ENCODE measurements at regions not wholly inside any gene's neighbourhood (a gene's known extent, or its start where the extent isn't known, plus 50 kb on each side); places are given as distances from the start of the nearest gene placed in this dataset.

DNA sequence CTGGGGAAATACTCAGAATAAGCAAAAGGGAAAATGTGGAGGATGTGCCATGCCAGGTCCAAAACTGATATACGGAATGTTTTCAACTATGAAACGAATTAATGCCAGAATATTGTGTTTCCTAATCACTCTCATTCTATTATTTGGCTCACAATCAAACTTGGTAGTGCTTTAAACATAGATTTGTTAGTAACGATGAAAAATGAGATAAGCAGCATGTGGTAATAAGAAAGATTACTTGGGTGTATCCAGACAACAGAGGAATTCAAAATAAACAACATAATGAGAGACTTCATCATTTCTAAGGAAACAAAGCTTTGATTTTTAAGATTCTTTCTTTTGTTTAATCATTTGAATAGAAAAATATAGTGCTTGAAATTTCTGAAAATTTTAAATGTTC, 237.3 kb downstream of the TACR3 start:
- DNase-seq (ENCODE audit: low spot score): no peak
- H3K4me2 ChIP-seq (ENCODE audit: insufficient read depth, low read length, poor library complexity, severe bottlenecking): no peak overlapping the region
- H3K4me1 ChIP-seq (ENCODE audit: control insufficient read depth in 2 of 2, insufficient read depth in 1 of 2, low read depth in 1 of 2, low read length in 2 of 2): no peaks in the 10 kb centered on the region
- no peak overlapping the region for H2BK5ac ChIP-seq (ENCODE audit: low read length)
- H3K9me3 ChIP-seq (replicated peaks in 1 of 2; ENCODE audit: control insufficient read depth in 2 of 2, insufficient read depth in 1 of 2, low read depth in 1 of 2, low read length in 2 of 2): no peaks in the 10 kb centered on the region
- no peak overlapping the region for H2AK5ac ChIP-seq (ENCODE audit: low read depth, low read length)
- no peak overlapping the region for H2AFZ ChIP-seq (ENCODE audit: low read length)
- H3K27me3 ChIP-seq (ENCODE audit: control insufficient read depth in 3 of 3, insufficient read depth in 3 of 3, low read depth in 1 of 3, low read length in 3 of 3): no peaks in the 10 kb centered on the region
- H4K91ac ChIP-seq (ENCODE audit: low read depth, low read length, poor library complexity): no peak overlapping the region
- no peak overlapping the region for H3K27ac ChIP-seq (replicated peaks; ENCODE audit: low read length)
- no peak overlapping the region for H3K9ac ChIP-seq (ENCODE audit: low read depth, low read length, poor library complexity)
- no peak overlapping the region for H2BK15ac ChIP-seq (ENCODE audit: low read length)
- no peak overlapping the region for H3K23ac ChIP-seq (ENCODE audit: low read depth, low read length, poor library complexity)
- H4K8ac ChIP-seq (ENCODE audit: low read depth, low read length): no peak overlapping the region
- no peak overlapping the region for H3K4ac ChIP-seq (ENCODE audit: low read length)
- no peak overlapping the region for H3K14ac ChIP-seq (ENCODE audit: low read length)
- H2BK120ac ChIP-seq (ENCODE audit: low read depth, low read length): no peak overlapping the region
- H3K36me3 ChIP-seq (replicated peaks in 1 of 2; ENCODE audit: control insufficient read depth in 2 of 2, insufficient read depth in 2 of 2, low read length in 2 of 2): no peaks in the 10 kb centered on the region
- no peaks in the 10 kb centered on the region for H3K79me1 ChIP-seq (ENCODE audit: low read depth, low read length)
- H3K4me3 ChIP-seq (ENCODE audit: low read length in 2 of 2): no peak overlapping the region
- no peak overlapping the region for H3K18ac ChIP-seq (ENCODE audit: low read length)
- no peak overlapping the region for H2BK12ac ChIP-seq (ENCODE audit: low read length)
- no CpG with 5 or more reads among the region's 3 CpGs for WGBS, 2 donors (ENCODE audit: extremely low coverage in 2 of 2, insufficient read length in 2 of 2, insufficient replicate concordance in 1 of 2)

DNA sequence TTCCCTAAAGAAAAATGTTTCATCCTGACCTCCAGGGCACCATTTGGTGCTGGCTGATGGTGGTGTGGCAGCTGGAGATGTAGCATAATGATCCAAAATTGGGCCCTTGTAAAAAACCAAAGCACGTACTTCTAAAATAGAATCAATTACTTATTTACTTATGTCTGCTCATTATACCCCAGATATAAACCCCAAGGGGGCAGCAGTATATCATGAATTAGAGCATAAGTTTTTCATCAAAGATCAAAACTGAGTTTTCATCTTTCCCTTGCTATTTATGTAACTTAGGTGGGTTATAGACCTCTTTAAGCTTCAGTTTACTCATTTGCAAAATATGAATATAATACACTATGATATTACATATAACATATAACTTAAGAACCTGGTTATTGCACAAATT, 241.1 kb downstream of the TACR3 start:
- Histone ChIP-seq H2BK5ac (ENCODE audit: low read length) (no peak overlapping the region), H3K4me3 (ENCODE audit: low read length in 2 of 2) (no peak overlapping the region), H3K23ac (ENCODE audit: low read depth, low read length, poor library complexity) (no peak overlapping the region), H3K27ac (replicated peaks; ENCODE audit: low read length) (no peak overlapping the region), H4K91ac (ENCODE audit: low read depth, low read length, poor library complexity) (no peak overlapping the region), H2AK5ac (ENCODE audit: low read depth, low read length) (no peak overlapping the region), H3K9me3 (replicated peaks in 1 of 2; ENCODE audit: control insufficient read depth in 2 of 2, insufficient read depth in 1 of 2, low read depth in 1 of 2, low read length in 2 of 2) (no peaks in the 10 kb centered on the region), H2BK15ac (ENCODE audit: low read length) (no peak overlapping the region), H2AFZ (ENCODE audit: low read length) (no peak overlapping the region), H3K4me1 (ENCODE audit: control insufficient read depth in 2 of 2, insufficient read depth in 1 of 2, low read depth in 1 of 2, low read length in 2 of 2) (no peaks in the 10 kb centered on the region), H3K4ac (ENCODE audit: low read length) (no peak overlapping the region), H3K9ac (ENCODE audit: low read depth, low read length, poor library complexity) (no peak overlapping the region), H3K79me1 (ENCODE audit: low read depth, low read length) (no peaks in the 10 kb centered on the region), H3K14ac (ENCODE audit: low read length) (no peak overlapping the region), H2BK12ac (ENCODE audit: low read length) (no peak overlapping the region), H3K4me2 (ENCODE audit: insufficient read depth, low read length, poor library complexity, severe bottlenecking) (no peak overlapping the region), H4K8ac (ENCODE audit: low read depth, low read length) (no peak overlapping the region), H3K18ac (ENCODE audit: low read length) (no peak overlapping the region), H2BK120ac (ENCODE audit: low read depth, low read length) (no peak overlapping the region), H3K36me3 (replicated peaks in 1 of 2; ENCODE audit: control insufficient read depth in 2 of 2, insufficient read depth in 2 of 2, low read length in 2 of 2) (no peaks in the 10 kb centered on the region), H3K27me3 (ENCODE audit: control insufficient read depth in 3 of 3, insufficient read depth in 3 of 3, low read depth in 1 of 3, low read length in 3 of 3) (no peaks in the 10 kb centered on the region)
- no CpG with 5 or more reads among the region's 1 CpG for WGBS, 2 donors (ENCODE audit: extremely low coverage in 2 of 2, insufficient read length in 2 of 2, insufficient replicate concordance in 1 of 2)
- DNase-seq (ENCODE audit: low spot score): no peak

DNA sequence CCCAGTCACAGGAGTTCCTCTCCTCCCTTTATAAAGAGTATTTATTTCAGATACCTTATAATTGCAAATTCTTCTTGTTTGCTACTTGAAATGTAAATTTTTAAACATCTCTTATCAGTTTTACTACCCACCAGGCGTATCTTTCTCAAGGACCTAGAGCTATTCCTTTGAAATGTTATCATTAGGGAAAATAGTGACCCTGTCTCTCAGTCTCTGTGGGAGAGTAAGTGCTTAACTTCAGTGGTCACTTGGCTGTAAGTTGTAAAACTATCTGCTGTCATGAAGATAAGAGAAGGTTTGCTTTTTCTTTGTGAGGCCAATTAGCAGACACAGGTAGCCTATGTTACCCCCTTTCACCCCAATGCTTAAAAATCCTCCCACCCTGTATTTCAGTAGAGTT, 241.6 kb downstream of the TACR3 start:
- Histone ChIP-seq H3K36me3 (replicated peaks in 1 of 2; ENCODE audit: control insufficient read depth in 2 of 2, insufficient read depth in 2 of 2, low read length in 2 of 2) (no peaks in the 10 kb centered on the region), H2AK5ac (ENCODE audit: low read depth, low read length) (no peak overlapping the region), H3K27me3 (ENCODE audit: control insufficient read depth in 3 of 3, insufficient read depth in 3 of 3, low read depth in 1 of 3, low read length in 3 of 3) (no peaks in the 10 kb centered on the region), H2BK15ac (ENCODE audit: low read length) (no peak overlapping the region), H2BK12ac (ENCODE audit: low read length) (no peak overlapping the region), H3K23ac (ENCODE audit: low read depth, low read length, poor library complexity) (no peak overlapping the region), H3K14ac (ENCODE audit: low read length) (no peak overlapping the region), H4K8ac (ENCODE audit: low read depth, low read length) (no peak overlapping the region), H3K18ac (ENCODE audit: low read length) (no peak overlapping the region), H2AFZ (ENCODE audit: low read length) (no peak overlapping the region), H3K27ac (replicated peaks; ENCODE audit: low read length) (no peak overlapping the region), H3K4me1 (ENCODE audit: control insufficient read depth in 2 of 2, insufficient read depth in 1 of 2, low read depth in 1 of 2, low read length in 2 of 2) (no peaks in the 10 kb centered on the region), H2BK5ac (ENCODE audit: low read length) (no peak overlapping the region), H4K91ac (ENCODE audit: low read depth, low read length, poor library complexity) (no peak overlapping the region), H2BK120ac (ENCODE audit: low read depth, low read length) (no peak overlapping the region), H3K4ac (ENCODE audit: low read length) (no peak overlapping the region), H3K4me3 (ENCODE audit: low read length in 2 of 2) (no peak overlapping the region), H3K9ac (ENCODE audit: low read depth, low read length, poor library complexity) (no peak overlapping the region), H3K9me3 (replicated peaks in 1 of 2; ENCODE audit: control insufficient read depth in 2 of 2, insufficient read depth in 1 of 2, low read depth in 1 of 2, low read length in 2 of 2) (no peaks in the 10 kb centered on the region), H3K79me1 (ENCODE audit: low read depth, low read length) (no peaks in the 10 kb centered on the region), H3K4me2 (ENCODE audit: insufficient read depth, low read length, poor library complexity, severe bottlenecking) (no peak overlapping the region)
- WGBS, 2 donors (ENCODE audit: extremely low coverage in 2 of 2, insufficient read length in 2 of 2, insufficient replicate concordance in 1 of 2): no CpG with 5 or more reads among the region's 1 CpG
- DNase-seq (ENCODE audit: low spot score): no peak

DNA sequence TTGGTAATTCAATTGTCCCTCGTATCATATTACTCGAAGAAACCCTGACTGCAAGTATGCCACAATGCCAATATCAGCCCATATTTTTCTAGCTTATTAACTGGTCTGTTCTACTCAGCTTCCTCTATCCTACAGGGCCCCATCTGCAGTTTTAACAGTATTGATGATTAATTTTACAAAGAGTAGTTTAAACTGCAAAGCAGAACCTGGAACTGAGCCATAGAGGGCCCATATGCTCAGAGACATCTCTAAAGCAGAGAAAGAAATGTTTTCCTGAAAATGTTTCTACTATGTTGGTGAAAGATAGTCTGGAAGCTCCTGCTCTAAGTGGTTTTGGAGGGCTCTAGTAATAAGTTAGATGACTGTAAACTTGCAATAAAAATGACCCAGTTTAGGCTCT, 259.4 kb upstream of the CENPE start:
- H2BK15ac ChIP-seq (ENCODE audit: low read length): no peak overlapping the region
- WGBS, 2 donors (ENCODE audit: extremely low coverage in 2 of 2, insufficient read length in 2 of 2, insufficient replicate concordance in 1 of 2): no CpG with 5 or more reads among the region's 2 CpGs
- H3K18ac ChIP-seq (ENCODE audit: low read length): no peak overlapping the region
- H2AFZ ChIP-seq (ENCODE audit: low read length): no peak overlapping the region
- no peak overlapping the region for H2BK12ac ChIP-seq (ENCODE audit: low read length)
- H2AK5ac ChIP-seq (ENCODE audit: low read depth, low read length): no peak overlapping the region
- H3K27me3 ChIP-seq (ENCODE audit: control insufficient read depth in 3 of 3, insufficient read depth in 3 of 3, low read depth in 1 of 3, low read length in 3 of 3): no peaks in the 10 kb centered on the region
- no peak overlapping the region for H3K9ac ChIP-seq (ENCODE audit: low read depth, low read length, poor library complexity)
- H3K23ac ChIP-seq (ENCODE audit: low read depth, low read length, poor library complexity): no peak overlapping the region
- H3K9me3 ChIP-seq (replicated peaks in 1 of 2; ENCODE audit: control insufficient read depth in 2 of 2, insufficient read depth in 1 of 2, low read depth in 1 of 2, low read length in 2 of 2): peaks cover 0 to 2% of the 10 kb centered on the region in 2 donors
- H3K4me1 ChIP-seq (ENCODE audit: control insufficient read depth in 2 of 2, insufficient read depth in 1 of 2, low read depth in 1 of 2, low read length in 2 of 2): no peaks in the 10 kb centered on the region
- no peak overlapping the region for H3K4me2 ChIP-seq (ENCODE audit: insufficient read depth, low read length, poor library complexity, severe bottlenecking)
- H3K79me1 ChIP-seq (ENCODE audit: low read depth, low read length): no peaks in the 10 kb centered on the region
- no peak overlapping the region for H3K4me3 ChIP-seq (ENCODE audit: low read length in 2 of 2)
- no peak for DNase-seq (ENCODE audit: low spot score)
- H3K36me3 ChIP-seq (replicated peaks in 1 of 2; ENCODE audit: control insufficient read depth in 2 of 2, insufficient read depth in 2 of 2, low read length in 2 of 2): no peaks in the 10 kb centered on the region
- no peak overlapping the region for H3K4ac ChIP-seq (ENCODE audit: low read length)
- H3K27ac ChIP-seq (replicated peaks; ENCODE audit: low read length): no peak overlapping the region
- no peak overlapping the region for H4K8ac ChIP-seq (ENCODE audit: low read depth, low read length)
- no peak overlapping the region for H4K91ac ChIP-seq (ENCODE audit: low read depth, low read length, poor library complexity)
- H2BK120ac ChIP-seq (ENCODE audit: low read depth, low read length): no peak overlapping the region
- no peak overlapping the region for H3K14ac ChIP-seq (ENCODE audit: low read length)
- H2BK5ac ChIP-seq (ENCODE audit: low read length): no peak overlapping the region
